Medulla oblongata (tissue), 1 donor: ENCODE measurements at regions not wholly inside any gene's neighbourhood (a gene's known extent, or its start where the extent isn't known, plus 50 kb on each side); places are given as distances from the start of the nearest gene placed in this dataset.
A peak's percentile ranks its signal among the peaks of the same experiment; 100 is the strongest.

Experiments used
- DNase-seq: peaks from one replicate; pipeline ENCODE4 v3.0.0-alpha.2; 2015; ENCODE audit errors: extremely low spot score

DNA sequence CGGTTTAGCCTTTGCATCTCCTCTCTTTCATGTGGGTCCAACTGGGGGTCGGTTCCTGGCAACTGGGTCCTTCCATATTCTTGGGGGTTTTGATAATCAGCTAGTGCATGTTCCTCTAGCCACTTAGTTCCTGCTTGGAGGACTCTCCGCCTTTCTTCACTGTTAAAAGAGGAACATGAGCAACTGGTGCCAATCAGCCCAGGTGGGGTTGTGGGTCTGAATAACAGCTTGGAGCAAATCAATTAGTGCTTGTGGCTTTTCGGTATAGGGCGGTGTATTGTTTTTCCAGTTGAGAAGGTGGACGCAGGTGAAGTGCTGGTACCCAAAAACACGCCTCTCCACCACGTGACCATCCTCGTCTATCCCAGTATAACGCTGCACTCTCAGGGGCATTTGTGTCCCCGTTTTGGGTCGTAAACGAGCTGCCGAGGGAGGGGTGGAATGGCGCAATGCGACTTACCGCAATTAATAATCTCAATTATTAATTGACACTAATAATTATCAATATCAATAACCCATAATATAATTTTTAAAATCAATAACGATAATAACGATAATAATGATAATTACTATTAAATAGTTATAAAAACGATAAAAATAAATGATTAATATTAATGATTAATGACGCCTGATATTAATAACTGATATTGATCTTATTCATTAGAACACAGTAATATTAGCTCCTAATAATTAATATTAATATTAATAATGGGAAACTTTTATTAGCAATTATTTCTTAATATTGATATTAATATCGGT is 51.9 kb upstream of the ALG1L2 start:
- DNase-seq: peak; percentile 1
